Heart left ventricle (tissue), 13 donors: ENCODE measurements at regions not wholly inside any gene's neighbourhood (a gene's known extent, or its start where the extent isn't known, plus 50 kb on each side); places are given as distances from the start of the nearest gene placed in this dataset.

Experiments
- CTCF ChIP-seq, 12 donors: fragments of 200-600 bp; sonication (generic) in 4 of 12; IDR thresholded peaks; one replicate each; pipeline versions ENCODE4 v1.5.0 to v1.8.0; 2018 to 2022; ENCODE audit warnings: antibody characterized with exemption in 12 of 12, mild to moderate bottlenecking in 5 of 12
- POLR2A ChIP-seq, 2 donors: fragments of 450-650 bp; IDR thresholded peaks; one replicate each; pipeline ENCODE4 v1.6.1; 2017; ENCODE audit warnings: antibody characterized with exemption in 2 of 2, mild to moderate bottlenecking in 2 of 2, moderate library complexity in 2 of 2
- donor health status: ischemic (EF 13 %, LVEDD 7.1; RV severe dilation, severe dysfunction).
- donor health status: DM: no; HTN: yes; CAD: no.
- donor health status: DM: no; HTN: no; CAD: no.
- donor health status: ischemic (EF 25% LVEDD 6.9; RV normal size, moderate dysfunction).
- donor health status: ischemic (EF 25% LVEDD 5.7; RV mildly dilated, moderate dysfunction).
- donor health status: ischemic (EF 35%, LVEDD 5.7; RV mildly dilated, moderate dysfunction).
- donor health status: nonischemic (EF 11% LVEDD 7.7; RV severe dilation, severe dysfunction).
- donor health status: DM: yes; HTN: yes; CAD: no.
- donor health status: PGD.
- donor health status: ischemic (EF 29% LVEDD 5.4; RV normal size, mild dysfunction).
- donor health status: nonischemic (EF 23%, LVEDD 6.1; RV moderate dilation, normal function).

GRCh38 chr5:129246088-129246487, 151.5 kb downstream of the ISOC1 start:
- no peak for TF ChIP-seq POLR2A (IDR thresholded peaks at IDR 0.05)
- TF ChIP-seq CTCF (IDR thresholded peaks at IDR 0.05): no peak
